Thyroid gland (tissue), 4 donors: ENCODE measurements at regions not wholly inside any gene's neighbourhood (a gene's known extent, or its start where the extent isn't known, plus 50 kb on each side); places are given as distances from the start of the nearest gene placed in this dataset.

ENCODE experiments used
- POLR2A ChIP-seq, 2 donors: fragments of 450-650 bp; IDR thresholded peaks; one replicate each; pipeline ENCODE4 v1.6.1; 2017; ENCODE audit warnings: antibody characterized with exemption in 2 of 2, mild to moderate bottlenecking in 2 of 2, moderate library complexity in 1 of 2
- TF ChIP-seq, protein P1 (sequence below), 6 experiments: fragments of 200-600 bp in 3 of 6; fragments of 450-650 bp in 3 of 6; sonication (generic) in 3 of 6; IDR thresholded peaks; one replicate each; pipeline ENCODE4 v1.5.1; 2016 to 2019; ENCODE audit warnings: antibody characterized with exemption in 6 of 6, mild to moderate bottlenecking in 2 of 6, inconsistent platforms in 1 of 6, moderate library complexity in 1 of 6

DNA sequence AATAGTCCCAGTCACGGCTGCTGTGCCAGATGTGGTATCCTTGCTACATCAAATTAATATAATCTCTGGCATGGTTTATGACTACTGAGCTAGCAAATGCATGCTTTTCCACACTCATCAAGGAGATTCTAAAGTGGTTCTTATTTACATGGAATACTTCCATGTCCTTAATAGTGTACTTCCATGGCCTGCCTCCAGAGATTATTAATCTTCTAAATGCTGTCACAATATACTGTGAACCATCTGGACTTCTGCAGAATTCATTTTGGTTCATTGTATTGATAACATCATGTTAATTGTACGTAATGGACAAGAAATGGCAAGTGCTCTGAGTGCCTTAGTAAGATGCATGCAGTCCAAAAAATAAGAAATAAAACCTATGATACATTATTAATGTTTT is 230.8 kb downstream of the NUAK1 start:
- TF ChIP-seq, protein P1, sequence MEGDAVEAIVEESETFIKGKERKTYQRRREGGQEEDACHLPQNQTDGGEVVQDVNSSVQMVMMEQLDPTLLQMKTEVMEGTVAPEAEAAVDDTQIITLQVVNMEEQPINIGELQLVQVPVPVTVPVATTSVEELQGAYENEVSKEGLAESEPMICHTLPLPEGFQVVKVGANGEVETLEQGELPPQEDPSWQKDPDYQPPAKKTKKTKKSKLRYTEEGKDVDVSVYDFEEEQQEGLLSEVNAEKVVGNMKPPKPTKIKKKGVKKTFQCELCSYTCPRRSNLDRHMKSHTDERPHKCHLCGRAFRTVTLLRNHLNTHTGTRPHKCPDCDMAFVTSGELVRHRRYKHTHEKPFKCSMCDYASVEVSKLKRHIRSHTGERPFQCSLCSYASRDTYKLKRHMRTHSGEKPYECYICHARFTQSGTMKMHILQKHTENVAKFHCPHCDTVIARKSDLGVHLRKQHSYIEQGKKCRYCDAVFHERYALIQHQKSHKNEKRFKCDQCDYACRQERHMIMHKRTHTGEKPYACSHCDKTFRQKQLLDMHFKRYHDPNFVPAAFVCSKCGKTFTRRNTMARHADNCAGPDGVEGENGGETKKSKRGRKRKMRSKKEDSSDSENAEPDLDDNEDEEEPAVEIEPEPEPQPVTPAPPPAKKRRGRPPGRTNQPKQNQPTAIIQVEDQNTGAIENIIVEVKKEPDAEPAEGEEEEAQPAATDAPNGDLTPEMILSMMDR (IDR thresholded peaks at IDR 0.05) = no peak
- TF ChIP-seq POLR2A (IDR thresholded peaks at IDR 0.05) = no peak
